ENCODE measurements at regions not wholly inside any gene's neighbourhood (a gene's known extent, or its start where the extent isn't known, plus 50 kb on each side); places are given as distances from the start of the nearest gene placed in this dataset.
"Not testable (repeated sequence)": the region's sequence is repeated elsewhere in the genome, so short reads cannot be mapped to it uniquely, and the experiment has no call there.

DNA sequence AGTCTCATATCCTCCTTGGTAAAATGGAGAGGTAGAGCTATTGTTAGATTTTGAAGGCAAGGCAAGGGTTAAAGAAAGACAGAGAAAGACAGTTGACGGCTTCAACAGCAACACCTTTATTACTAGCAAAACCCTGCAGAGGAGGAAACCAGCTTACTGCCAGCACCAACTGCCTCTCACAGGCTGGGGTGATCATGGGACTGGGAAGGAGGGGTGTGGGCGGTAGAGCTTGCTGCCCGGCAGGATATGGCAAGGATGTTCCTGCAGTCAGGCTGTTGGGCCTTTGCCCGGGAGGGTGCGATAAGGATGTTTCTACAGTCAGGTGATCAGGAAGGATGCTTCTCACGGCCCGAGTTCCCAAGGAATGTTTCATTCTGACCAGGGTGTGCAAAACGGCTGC lies 310.0 kb downstream of the FOXD4L4 start:
- WGBS (ENCODE audit: low lambda C conversion rate, missing lambda C conversion rate) = no CpG with 5 or more reads among the region's 8 CpGs
- not testable (repeated sequence) for H3K9me3 ChIP-seq (ENCODE audit: low read depth); H3K9me2 ChIP-seq (replicated peaks; ENCODE audit: insufficient read depth); H3K27ac ChIP-seq; H3K36me3 ChIP-seq (replicated peaks; ENCODE audit: insufficient read depth, low read depth); H3K4me2 ChIP-seq; DNase-seq (ENCODE audit: low spot score); H3K27me3 ChIP-seq; H2AFZ ChIP-seq; H3K79me2 ChIP-seq; H3K4me1 ChIP-seq (ENCODE audit: insufficient read depth); H4K20me1 ChIP-seq (ENCODE audit: insufficient read depth, poor library complexity, severe bottlenecking); H3K4me3 ChIP-seq

DNA sequence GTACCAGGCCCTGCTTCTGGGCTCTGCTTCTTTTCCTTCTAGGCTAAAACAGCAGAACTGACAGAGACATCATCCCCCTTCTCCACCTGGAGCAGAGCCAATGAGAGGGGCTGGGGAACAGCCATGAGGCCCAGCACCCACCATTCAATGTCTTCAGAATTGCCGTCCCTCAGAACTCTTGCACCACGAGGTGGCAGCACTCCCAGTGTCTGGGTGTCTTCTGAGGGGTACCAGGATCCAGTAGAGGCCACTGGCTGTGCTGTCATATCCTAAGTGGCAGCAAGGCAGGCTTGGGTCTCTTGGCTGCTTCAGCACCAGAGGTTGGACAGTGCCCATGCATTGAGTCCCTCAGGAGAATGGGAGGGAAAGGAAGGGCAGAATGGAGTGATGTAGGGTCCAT lies 312.8 kb downstream of the FOXD4L4 start:
- not testable (repeated sequence) for H4K20me1 ChIP-seq (ENCODE audit: insufficient read depth, poor library complexity, severe bottlenecking); H3K27me3 ChIP-seq; DNase-seq (ENCODE audit: low spot score); H3K4me2 ChIP-seq; H3K9me3 ChIP-seq (ENCODE audit: low read depth); H2AFZ ChIP-seq; H3K27ac ChIP-seq; H3K79me2 ChIP-seq; H3K4me1 ChIP-seq (ENCODE audit: insufficient read depth); H3K9me2 ChIP-seq (replicated peaks; ENCODE audit: insufficient read depth); H3K36me3 ChIP-seq (replicated peaks; ENCODE audit: insufficient read depth, low read depth); H3K4me3 ChIP-seq
- no CpG with 5 or more reads among the region's 2 CpGs for WGBS (ENCODE audit: low lambda C conversion rate, missing lambda C conversion rate)

- not testable (repeated sequence) for H3K79me2 ChIP-seq; H3K9me3 ChIP-seq (ENCODE audit: low read depth); H4K20me1 ChIP-seq (ENCODE audit: insufficient read depth, poor library complexity, severe bottlenecking); H3K36me3 ChIP-seq (replicated peaks; ENCODE audit: insufficient read depth, low read depth); H3K27ac ChIP-seq; H3K27me3 ChIP-seq; DNase-seq (ENCODE audit: low spot score); H3K9me2 ChIP-seq (replicated peaks; ENCODE audit: insufficient read depth); H3K4me3 ChIP-seq; H3K4me2 ChIP-seq; H2AFZ ChIP-seq; H3K4me1 ChIP-seq (ENCODE audit: insufficient read depth)
- WGBS (ENCODE audit: low lambda C conversion rate, missing lambda C conversion rate) = no CpG with 5 or more reads among the region's 2 CpGs
Observed at GRCh38 chr9:66054705-66055104, 317.8 kb downstream of the FOXD4L4 start.

- H3K9me3 ChIP-seq (ENCODE audit: low read depth); H2AFZ ChIP-seq; H3K79me2 ChIP-seq; DNase-seq (ENCODE audit: low spot score); H3K27me3 ChIP-seq; H3K4me1 ChIP-seq (ENCODE audit: insufficient read depth); H3K27ac ChIP-seq; H4K20me1 ChIP-seq (ENCODE audit: insufficient read depth, poor library complexity, severe bottlenecking); H3K9me2 ChIP-seq (replicated peaks; ENCODE audit: insufficient read depth); H3K4me2 ChIP-seq; H3K4me3 ChIP-seq; H3K36me3 ChIP-seq (replicated peaks; ENCODE audit: insufficient read depth, low read depth): not testable (repeated sequence)
- no CpG with 5 or more reads among the region's 1 CpG for WGBS (ENCODE audit: low lambda C conversion rate, missing lambda C conversion rate)
Observed at GRCh38 chr9:66060681-66061080, 323.7 kb downstream of the FOXD4L4 start.

DNA sequence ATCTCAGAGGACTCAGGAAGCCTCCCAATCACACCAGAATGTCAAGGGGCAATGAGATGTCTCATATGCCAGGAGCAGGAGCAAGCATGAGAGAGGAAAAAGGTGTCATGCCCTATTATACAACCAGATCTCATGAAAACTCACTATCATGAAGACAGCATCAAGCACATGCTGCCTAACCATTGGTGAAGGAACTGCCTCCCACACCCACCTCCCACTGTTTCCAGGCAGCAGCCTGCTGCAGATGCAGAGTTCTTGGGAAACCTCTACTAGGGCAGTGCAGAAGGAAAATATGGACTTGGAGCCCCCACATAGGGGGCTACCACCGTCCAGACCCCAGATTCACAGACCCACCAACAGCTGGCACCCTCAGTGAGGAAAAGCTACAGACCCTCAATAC lies 326.9 kb downstream of the FOXD4L4 start:
- WGBS (ENCODE audit: low lambda C conversion rate, missing lambda C conversion rate) = no CpG with 5 or more reads among the region's 1 CpG
- not testable (repeated sequence) for H3K9me3 ChIP-seq (ENCODE audit: low read depth); H3K27me3 ChIP-seq; H3K4me2 ChIP-seq; H3K27ac ChIP-seq; H3K9me2 ChIP-seq (replicated peaks; ENCODE audit: insufficient read depth); H4K20me1 ChIP-seq (ENCODE audit: insufficient read depth, poor library complexity, severe bottlenecking); H3K36me3 ChIP-seq (replicated peaks; ENCODE audit: insufficient read depth, low read depth); H3K79me2 ChIP-seq; H2AFZ ChIP-seq; H3K4me3 ChIP-seq; H3K4me1 ChIP-seq (ENCODE audit: insufficient read depth); DNase-seq (ENCODE audit: low spot score)

DNA sequence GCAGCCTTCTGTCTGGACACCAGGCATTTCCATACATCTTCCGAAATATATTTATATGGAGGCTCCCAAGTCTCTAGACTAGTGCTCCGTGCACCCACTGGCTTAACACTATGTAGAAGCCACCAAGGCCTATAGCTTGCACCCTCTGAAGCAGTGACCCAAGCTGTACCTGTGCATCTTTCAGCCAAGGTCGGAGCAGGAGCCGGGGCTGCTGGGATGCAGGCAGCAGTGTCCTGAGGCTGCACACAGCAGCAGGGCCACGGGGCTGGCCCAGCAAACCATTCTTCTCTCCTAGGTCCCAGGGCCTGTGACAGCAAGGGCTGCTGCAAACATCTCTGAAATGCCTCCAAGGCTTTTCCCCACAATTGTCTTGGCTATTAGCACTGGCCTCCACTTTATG lies 328.8 kb downstream of the FOXD4L4 start:
- H3K4me2 ChIP-seq; H3K9me2 ChIP-seq (replicated peaks; ENCODE audit: insufficient read depth); H3K4me1 ChIP-seq (ENCODE audit: insufficient read depth); H3K27ac ChIP-seq; H3K36me3 ChIP-seq (replicated peaks; ENCODE audit: insufficient read depth, low read depth); H3K9me3 ChIP-seq (ENCODE audit: low read depth); H3K79me2 ChIP-seq; DNase-seq (ENCODE audit: low spot score); H3K27me3 ChIP-seq; H4K20me1 ChIP-seq (ENCODE audit: insufficient read depth, poor library complexity, severe bottlenecking); H2AFZ ChIP-seq; H3K4me3 ChIP-seq: not testable (repeated sequence)
- 76% methylated on average over 3 of the region's 5 CpGs for WGBS (ENCODE audit: low lambda C conversion rate, missing lambda C conversion rate)

GRCh38 chr9:66067231-66067630 lies 330.3 kb downstream of the FOXD4L4 start:
- WGBS (ENCODE audit: low lambda C conversion rate, missing lambda C conversion rate) = 84% methylated on average over 4 of the region's 4 CpGs
- H3K27ac ChIP-seq; H3K79me2 ChIP-seq; H3K36me3 ChIP-seq (replicated peaks; ENCODE audit: insufficient read depth, low read depth); H4K20me1 ChIP-seq (ENCODE audit: insufficient read depth, poor library complexity, severe bottlenecking); H2AFZ ChIP-seq; H3K4me2 ChIP-seq; H3K9me3 ChIP-seq (ENCODE audit: low read depth); H3K27me3 ChIP-seq; H3K4me1 ChIP-seq (ENCODE audit: insufficient read depth); H3K4me3 ChIP-seq; H3K9me2 ChIP-seq (replicated peaks; ENCODE audit: insufficient read depth): not testable (repeated sequence)
- DNase-seq (ENCODE audit: low spot score) = peak; percentile 1

DNA sequence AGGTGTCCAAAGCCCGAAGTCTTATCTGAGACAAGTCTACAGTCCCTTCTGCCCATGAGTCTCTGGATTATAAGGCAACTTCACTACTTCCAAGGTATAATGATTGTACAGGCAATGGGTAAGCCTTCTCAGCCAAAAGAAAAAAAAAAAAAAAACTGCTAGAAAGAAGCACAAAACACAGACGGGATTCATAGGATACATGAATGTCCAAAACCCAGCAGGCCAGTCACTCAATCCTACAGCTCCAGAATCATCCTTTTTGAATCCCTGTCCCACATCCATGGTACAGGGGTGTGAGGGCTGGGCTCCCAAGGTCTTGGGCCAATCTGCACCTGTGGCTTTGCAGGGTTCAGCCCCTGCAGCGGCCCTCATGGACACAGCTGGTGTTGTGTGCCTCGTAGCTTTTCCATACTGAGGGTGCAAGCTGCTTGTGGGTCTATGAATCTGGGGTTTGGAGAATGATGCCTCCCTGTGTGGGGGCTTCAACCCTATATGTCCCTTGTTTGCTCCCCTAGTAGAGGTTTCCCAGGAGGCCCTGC lies 331.6 kb downstream of the FOXD4L4 start:
- 81% methylated on average over 2 of the region's 4 CpGs for WGBS (ENCODE audit: low lambda C conversion rate, missing lambda C conversion rate)
- H3K4me2 ChIP-seq; H3K9me2 ChIP-seq (replicated peaks; ENCODE audit: insufficient read depth); H2AFZ ChIP-seq; H3K79me2 ChIP-seq; H3K4me3 ChIP-seq; H3K27ac ChIP-seq; H4K20me1 ChIP-seq (ENCODE audit: insufficient read depth, poor library complexity, severe bottlenecking); H3K9me3 ChIP-seq (ENCODE audit: low read depth); H3K27me3 ChIP-seq; H3K36me3 ChIP-seq (replicated peaks; ENCODE audit: insufficient read depth, low read depth); H3K4me1 ChIP-seq (ENCODE audit: insufficient read depth): not testable (repeated sequence)
- peak; percentile 0 for DNase-seq (ENCODE audit: low spot score)

- not testable (repeated sequence) for DNase-seq (ENCODE audit: low spot score); H2AFZ ChIP-seq; H3K79me2 ChIP-seq; H3K4me2 ChIP-seq; H3K9me3 ChIP-seq (ENCODE audit: low read depth); H3K27me3 ChIP-seq; H3K4me3 ChIP-seq; H4K20me1 ChIP-seq (ENCODE audit: insufficient read depth, poor library complexity, severe bottlenecking); H3K36me3 ChIP-seq (replicated peaks; ENCODE audit: insufficient read depth, low read depth); H3K27ac ChIP-seq; H3K9me2 ChIP-seq (replicated peaks; ENCODE audit: insufficient read depth); H3K4me1 ChIP-seq (ENCODE audit: insufficient read depth)
- 72% methylated on average over 1 of the region's 2 CpGs for WGBS (ENCODE audit: low lambda C conversion rate, missing lambda C conversion rate)
Observed at GRCh38 chr9:66069025-66069424, 332.1 kb downstream of the FOXD4L4 start.

Measured in hepatocyte (in vitro differentiated cells).